Activated CD4-positive, alpha-beta T cell treated with anti-CD3 and anti-CD28 coated beads, Interleukin-2, amount 50 U/mL, for 48 hours (primary cell): ENCODE measurements at regions not wholly inside any gene's neighbourhood (a gene's known extent, or its start where the extent isn't known, plus 50 kb on each side); places are given as distances from the start of the nearest gene placed in this dataset.
A peak's percentile ranks its signal among the peaks of the same experiment; 100 is the strongest.

Experiments used
- DNase-seq, 2 experiments: peaks; one replicate each; pipeline ENCODE4 v3.0.0-alpha.2; 2020

GRCh38 chr21:28781602-28782276 is 210.9 kb downstream of the LTN1 start:
- no peak for DNase-seq

GRCh38 chr21:28779914-28780313 is 212.8 kb downstream of the LTN1 start:
- no peak for DNase-seq

- DNase-seq: peak; percentile 35 to 62
Observed at GRCh38 chr21:28776251-28776650, 216.4 kb downstream of the LTN1 start.

GRCh38 chr21:28775071-28775470 is 217.6 kb downstream of the LTN1 start:
- DNase-seq: no peak

GRCh38 chr21:28773036-28773435 is 219.6 kb downstream of the LTN1 start:
- DNase-seq: no peak

GRCh38 chr21:28771790-28772501 is 220.7 kb downstream of the LTN1 start:
- DNase-seq: no peak

DNA sequence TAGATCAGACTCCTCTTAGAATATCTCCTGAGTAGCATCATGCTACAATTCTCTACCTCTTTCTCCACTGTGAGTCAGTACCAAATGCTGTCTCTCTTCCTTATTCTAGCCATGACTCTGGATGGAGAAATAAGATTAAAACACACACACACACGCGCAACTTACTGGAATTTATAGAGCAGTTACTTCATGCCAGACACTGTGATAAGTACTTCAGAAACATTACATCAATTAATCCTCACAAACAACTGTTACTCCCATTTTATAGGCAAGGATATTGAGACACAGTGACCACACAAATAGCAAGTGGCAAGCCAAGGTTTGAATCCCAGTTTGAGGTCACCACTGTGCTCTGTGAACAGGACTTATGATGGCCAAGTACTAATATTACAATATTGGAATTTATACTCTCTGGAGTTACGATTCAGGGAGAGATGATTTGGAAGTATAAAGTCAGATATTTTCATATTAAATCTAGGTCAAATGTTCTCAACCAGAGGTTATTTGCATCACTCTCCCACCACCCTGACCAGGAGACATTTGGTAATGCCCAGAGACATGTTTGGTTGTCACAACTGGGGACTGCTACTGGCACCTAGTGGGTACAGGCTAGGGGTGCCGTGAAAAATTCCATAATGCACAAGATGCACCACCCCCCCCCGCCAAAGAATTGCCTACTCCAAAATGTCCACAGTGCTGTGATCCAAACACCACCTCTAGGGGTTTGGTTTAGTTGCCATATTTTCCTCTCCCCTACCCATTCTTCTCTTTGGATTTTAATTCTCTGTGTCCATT is 221.6 kb downstream of the LTN1 start:
- no peak for DNase-seq

- peak in 1 of 2 experiments; percentile 21 for DNase-seq
Observed at GRCh38 chr21:28769683-28770082, 223.0 kb downstream of the LTN1 start.

DNA sequence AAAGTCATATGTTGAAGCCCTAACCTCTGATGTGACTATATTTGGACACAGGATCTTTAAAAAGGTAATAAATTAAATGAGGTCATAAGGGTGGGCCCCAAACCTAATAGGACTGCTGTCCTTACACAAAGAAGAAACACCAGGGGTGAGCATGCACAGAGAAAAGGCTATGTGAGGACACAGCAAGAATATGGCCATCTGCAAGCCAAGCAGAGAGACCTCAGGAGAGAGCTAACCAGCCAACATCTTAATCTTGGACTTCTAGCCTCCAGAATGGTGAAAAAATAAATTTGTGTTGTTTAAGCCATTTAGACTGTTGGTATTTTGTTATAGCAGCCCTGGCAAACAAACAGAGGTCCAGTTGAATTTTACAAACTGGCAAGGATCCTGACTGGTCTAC is 223.9 kb downstream of the LTN1 start:
- DNase-seq: no peak

- peak; percentile 17 to 43 for DNase-seq
Observed at GRCh38 chr21:28767523-28767922, 225.2 kb downstream of the LTN1 start.

GRCh38 chr21:28763809-28764418 is 228.8 kb downstream of the LTN1 start:
- no peak for DNase-seq

DNA sequence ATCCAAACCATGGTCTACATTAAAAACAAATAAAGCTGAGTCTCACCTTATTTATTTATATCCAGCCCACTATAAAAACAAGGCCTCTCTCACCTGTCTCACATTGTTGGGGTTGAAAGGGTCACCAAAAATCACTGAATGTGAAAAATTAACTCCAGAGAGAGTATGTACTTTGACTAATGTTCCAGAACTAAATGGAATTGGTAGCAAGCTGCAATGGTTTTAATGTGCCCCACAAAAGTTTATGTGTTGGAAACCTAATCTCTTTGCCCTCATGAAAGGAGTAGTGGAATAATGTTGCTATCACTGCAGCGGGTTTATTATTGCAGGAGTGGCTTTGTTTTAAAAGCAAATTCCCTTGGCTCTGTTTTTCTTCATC is 230.3 kb downstream of the LTN1 start:
- DNase-seq: no peak

GRCh38 chr21:28761674-28762356 is 230.9 kb downstream of the LTN1 start:
- no peak for DNase-seq

GRCh38 chr21:28758883-28759242 is 233.8 kb downstream of the LTN1 start:
- no peak for DNase-seq

- DNase-seq: no peak
Observed at GRCh38 chr21:28758042-28758882, 234.4 kb downstream of the LTN1 start.

- no peak for DNase-seq
Observed at GRCh38 chr21:28754862-28755261, 237.8 kb downstream of the LTN1 start.

DNA sequence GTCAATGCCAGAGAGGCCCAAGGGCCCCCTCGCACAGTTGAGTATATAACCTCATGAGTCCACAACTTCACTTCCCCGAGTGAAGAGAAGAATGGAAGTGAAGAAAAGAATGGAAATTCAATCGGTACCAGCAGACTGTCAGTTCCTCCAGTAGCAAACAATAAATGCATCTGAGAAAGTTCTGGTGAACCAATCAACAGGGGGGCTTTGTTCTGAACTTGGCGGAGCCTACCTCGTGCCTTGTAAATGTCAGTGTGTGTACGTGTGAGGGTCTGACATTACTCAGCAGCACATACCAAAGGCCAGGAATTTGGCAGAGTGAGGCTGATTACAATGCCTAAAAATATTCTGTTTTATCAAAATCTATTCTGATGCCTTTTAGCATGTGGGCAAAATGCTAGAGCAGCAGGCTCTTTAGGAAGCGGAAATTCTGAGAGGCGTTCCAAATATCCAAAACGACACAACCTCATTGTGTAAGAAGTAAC is 238.5 kb downstream of the LTN1 start:
- DNase-seq: no peak

GRCh38 chr21:28752131-28752530 is 240.5 kb downstream of the LTN1 start:
- no peak for DNase-seq

- no peak for DNase-seq
Observed at GRCh38 chr21:28751176-28751575, 241.5 kb downstream of the LTN1 start.

GRCh38 chr21:28750565-28750964 is 242.1 kb downstream of the LTN1 start:
- no peak for DNase-seq

- DNase-seq: no peak
Observed at GRCh38 chr21:28749536-28749935, 243.1 kb downstream of the LTN1 start.

GRCh38 chr21:28747464-28747863 is 245.2 kb downstream of the LTN1 start:
- no peak for DNase-seq
